ENCODE measurements at regions not wholly inside any gene's neighbourhood (a gene's known extent, or its start where the extent isn't known, plus 50 kb on each side); places are given as distances from the start of the nearest gene placed in this dataset.

DNA sequence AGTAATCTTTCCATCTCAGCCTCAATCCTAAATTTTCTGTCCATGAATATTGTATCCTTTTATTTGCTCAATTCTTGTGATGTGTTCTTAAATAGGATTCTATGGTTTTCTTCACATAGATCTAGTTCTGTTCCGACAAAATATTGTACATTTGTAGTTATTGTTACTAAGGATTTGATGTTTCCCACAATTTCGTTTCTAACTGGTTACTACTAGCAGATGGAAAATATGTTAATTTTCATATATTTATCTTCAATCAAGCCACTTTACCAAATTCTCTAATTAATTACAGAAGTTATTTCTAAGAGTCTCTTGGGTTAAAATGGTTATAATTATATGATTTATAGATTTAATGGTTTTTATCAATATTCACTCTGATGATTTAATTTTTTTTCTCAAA is 60.3 kb downstream of the SEC61B start:
- DNase-seq (ENCODE audit: low read depth in 2 of 2) = no peak

- no peak for DNase-seq (ENCODE audit: low read depth in 2 of 2)
Measured at GRCh38 chr9:99285965-99286364, 63.9 kb downstream of the SEC61B start.

GRCh38 chr9:99286536-99286935 is 64.5 kb downstream of the SEC61B start:
- DNase-seq (ENCODE audit: low read depth in 2 of 2) = no peak

GRCh38 chr9:99287641-99288040 is 65.6 kb downstream of the SEC61B start:
- DNase-seq (ENCODE audit: low read depth in 2 of 2) = no peak

- DNase-seq (ENCODE audit: low read depth in 2 of 2) = no peak
Measured at GRCh38 chr9:99288830-99289229, 66.7 kb downstream of the SEC61B start.

DNA sequence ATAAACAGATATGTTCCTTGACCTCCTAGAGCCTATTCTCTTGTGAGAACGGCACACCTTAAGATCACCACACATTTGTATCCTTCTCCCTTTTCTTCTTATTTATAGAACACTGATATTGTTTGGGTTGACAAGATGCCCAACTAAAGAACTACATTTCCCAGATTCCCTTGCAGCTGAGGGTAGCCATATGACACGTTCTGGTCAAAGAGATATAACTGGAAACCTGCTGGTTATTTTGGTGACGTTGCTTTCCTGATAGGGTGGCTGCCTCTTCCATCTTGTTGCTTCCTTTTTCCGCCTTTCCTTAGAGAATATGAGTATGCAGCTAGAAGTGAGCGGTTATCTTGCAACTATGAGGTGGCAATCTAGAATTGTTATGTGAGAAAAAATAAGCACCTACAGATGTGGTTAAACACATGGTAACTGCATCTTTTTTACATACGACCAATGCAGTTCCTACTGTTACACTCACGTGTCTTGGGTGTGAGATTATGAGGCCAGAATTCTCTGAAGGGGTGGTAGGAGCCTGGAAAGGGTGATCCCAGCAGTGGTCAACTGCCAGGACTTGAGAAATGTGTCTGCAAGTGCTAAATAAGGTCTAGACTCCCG is 72.9 kb downstream of the SEC61B start:
- DNase-seq (ENCODE audit: low read depth in 2 of 2) = no peak

GRCh38 chr9:99296291-99296951 is 74.3 kb downstream of the SEC61B start:
- DNase-seq (ENCODE audit: low read depth in 2 of 2) = no peak

DNA sequence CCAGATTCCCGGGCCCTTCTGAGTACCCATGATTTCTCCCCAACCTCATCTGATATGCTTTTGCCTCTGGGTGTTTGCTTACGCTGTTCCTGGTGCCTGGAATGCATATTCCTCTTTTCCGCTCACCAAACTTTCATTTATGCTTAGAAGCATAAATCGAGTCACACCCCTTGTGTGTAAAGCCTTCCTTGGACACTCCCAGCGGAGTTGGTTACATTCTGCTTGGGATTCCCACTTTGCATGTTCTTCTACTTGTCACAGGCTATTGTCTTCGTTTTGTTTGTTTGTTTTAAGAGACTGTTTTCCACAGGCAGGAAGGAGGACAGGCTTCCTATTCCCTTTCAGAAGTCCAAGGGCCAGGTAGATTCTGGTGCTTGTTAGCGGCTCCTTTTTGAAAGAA is 76.5 kb downstream of the SEC61B start:
- no peak for DNase-seq (ENCODE audit: low read depth in 2 of 2)

DNA sequence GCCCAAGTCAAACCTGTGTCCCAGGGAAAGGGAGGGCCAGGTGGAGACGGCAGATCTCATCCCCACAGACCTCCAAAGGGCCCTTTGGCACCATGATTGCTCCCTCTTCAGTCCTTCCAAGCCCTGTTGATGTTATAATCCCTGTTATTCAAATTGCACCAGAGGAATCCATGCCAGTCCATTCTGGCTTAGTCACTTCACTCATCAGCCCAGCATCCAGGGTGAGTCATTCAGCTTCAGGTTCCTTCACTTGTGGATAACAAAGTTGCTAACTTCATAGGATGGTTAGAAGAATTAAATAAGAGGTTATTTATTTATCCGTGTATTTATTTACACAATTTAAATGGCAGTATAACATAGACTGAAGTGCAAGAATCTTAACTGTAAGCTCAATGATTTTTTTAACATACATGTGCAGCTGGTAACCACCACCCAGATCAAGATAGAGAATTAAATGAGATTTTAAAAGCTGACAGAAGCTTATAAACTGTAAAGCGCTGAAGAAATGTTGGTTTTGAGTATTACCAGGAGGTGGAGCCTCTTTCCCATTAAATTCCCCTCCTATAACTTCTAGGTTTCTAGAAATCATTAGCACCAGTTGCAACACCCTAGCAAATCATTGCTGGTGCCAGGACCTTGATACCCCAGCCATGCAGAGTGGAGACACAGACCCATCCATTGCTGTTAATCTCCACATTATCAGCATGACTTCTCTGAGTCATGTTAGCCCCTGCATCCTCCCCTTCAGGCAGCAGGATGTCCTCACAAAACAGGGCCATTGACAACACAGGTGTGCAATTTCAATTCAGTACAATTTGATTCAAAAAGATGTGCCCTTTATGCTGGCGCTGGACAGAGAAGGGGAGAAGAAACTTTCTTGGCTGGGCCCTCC is 77.4 kb downstream of the SEC61B start:
- no peak for DNase-seq (ENCODE audit: low read depth in 2 of 2)

DNA sequence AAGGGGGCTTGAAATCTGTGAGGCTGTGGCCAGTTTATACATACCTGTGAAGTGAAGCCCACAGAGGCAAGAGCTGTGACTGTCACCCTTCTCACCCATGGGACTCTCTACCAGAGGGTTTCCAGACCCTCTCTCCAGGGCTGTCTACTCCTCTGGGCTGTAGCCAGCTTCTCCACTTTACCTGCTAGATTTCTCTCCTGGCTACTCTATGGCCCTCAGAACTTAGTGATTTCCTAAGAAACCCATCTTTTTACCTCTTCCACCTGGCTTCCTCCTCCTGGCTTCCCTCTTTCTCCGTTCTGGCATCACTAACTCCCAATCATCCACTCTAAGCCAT is 78.0 kb downstream of the SEC61B start:
- no peak for DNase-seq (ENCODE audit: low read depth in 2 of 2)

- DNase-seq (ENCODE audit: low read depth in 2 of 2) = no peak
Measured at GRCh38 chr9:99300603-99301002, 78.5 kb downstream of the SEC61B start.

DNA sequence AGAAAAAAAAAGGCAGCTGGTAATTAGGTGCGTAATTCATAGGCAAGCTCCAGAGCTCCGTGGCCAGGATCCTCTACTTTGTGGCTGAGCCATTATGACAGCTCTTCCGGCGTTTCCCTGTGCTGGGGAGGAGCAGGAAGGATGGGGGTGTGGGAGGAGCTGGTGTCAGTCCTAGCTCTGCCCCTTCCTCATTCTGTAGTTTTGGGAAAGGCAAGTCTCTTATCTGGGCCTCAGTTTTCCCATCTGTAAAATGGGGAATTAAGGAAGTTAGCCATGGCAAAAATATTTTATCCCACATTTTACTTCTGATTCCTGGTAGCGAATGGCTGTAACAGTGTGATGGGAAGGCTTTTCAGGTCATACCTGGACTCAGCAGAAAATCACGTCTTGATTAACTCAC is 81.1 kb downstream of the SEC61B start:
- no peak for DNase-seq (ENCODE audit: low read depth in 2 of 2)

DNA sequence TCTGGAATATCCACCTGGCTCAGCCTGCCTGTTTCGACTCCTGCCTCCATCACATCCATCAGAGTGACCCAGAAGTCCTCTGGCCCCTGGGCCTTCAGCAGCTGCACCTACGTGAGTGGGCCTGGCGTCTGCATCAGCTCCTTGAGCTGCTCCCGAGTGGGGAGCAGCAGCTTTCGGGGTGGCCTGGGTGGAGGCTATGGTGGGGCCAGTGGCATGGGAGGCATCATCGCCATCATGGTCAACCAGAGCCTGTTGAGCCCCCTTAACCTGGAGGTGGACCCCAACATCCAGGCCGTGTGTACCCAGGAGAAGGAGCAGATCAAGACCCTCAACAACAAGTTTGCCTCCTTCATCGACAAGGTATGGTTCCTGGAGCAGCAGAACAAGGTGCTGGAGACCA is 83.0 kb downstream of the SEC61B start:
- no peak for DNase-seq (ENCODE audit: low read depth in 2 of 2)

GRCh38 chr9:99305820-99306811 is 84.0 kb downstream of the SEC61B start:
- DNase-seq (ENCODE audit: low read depth in 2 of 2) = no peak

- no peak for DNase-seq (ENCODE audit: low read depth in 2 of 2)
Measured at GRCh38 chr9:99307851-99308250, 85.8 kb downstream of the SEC61B start.

- no peak for DNase-seq (ENCODE audit: low read depth in 2 of 2)
Measured at GRCh38 chr9:99309141-99309939, 87.3 kb downstream of the SEC61B start.

- no peak for DNase-seq (ENCODE audit: low read depth in 2 of 2)
Measured at GRCh38 chr9:99312736-99313135, 90.7 kb downstream of the SEC61B start.

DNA sequence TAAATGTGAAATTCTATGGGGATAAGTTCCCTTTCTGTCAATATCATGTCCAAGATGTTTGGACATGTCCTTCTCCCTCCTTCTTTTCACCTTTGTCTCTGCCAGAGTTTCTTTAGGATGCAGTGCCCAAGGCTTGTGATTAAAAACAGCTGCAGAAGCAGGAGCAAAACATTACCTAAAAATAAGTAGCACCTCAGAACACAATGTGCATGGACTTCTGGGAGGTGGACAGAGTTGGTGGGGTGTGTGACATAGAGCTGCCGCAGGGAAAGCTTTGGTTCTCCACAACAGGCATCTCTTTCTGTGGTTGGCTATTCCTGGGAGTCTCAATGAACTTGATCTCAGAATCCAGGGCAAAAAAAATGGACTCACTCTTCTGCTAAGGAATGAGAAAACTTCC is 97.0 kb downstream of the SEC61B start:
- DNase-seq (ENCODE audit: low read depth in 2 of 2) = no peak

DNA sequence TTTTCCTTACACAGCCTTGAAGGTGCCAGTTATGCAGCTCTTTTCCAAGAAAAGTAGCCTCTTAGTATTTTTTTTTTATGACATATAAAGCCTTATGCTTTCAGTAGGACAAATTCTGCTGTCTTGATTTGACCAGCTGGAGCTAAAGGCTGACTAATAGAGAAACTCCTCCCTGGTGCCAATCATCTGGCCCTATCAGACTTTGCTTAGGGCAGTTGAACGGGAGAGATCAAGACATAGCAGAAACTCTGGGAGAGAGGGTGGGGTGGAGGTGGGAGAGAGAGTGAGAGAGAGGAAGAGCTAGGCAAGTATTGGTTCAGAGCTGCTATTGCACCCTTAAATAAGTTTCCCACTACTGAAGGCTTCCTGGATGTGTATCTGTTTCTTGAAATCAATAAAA is 100.2 kb downstream of the SEC61B start:
- DNase-seq (ENCODE audit: low read depth in 2 of 2) = no peak

DNA sequence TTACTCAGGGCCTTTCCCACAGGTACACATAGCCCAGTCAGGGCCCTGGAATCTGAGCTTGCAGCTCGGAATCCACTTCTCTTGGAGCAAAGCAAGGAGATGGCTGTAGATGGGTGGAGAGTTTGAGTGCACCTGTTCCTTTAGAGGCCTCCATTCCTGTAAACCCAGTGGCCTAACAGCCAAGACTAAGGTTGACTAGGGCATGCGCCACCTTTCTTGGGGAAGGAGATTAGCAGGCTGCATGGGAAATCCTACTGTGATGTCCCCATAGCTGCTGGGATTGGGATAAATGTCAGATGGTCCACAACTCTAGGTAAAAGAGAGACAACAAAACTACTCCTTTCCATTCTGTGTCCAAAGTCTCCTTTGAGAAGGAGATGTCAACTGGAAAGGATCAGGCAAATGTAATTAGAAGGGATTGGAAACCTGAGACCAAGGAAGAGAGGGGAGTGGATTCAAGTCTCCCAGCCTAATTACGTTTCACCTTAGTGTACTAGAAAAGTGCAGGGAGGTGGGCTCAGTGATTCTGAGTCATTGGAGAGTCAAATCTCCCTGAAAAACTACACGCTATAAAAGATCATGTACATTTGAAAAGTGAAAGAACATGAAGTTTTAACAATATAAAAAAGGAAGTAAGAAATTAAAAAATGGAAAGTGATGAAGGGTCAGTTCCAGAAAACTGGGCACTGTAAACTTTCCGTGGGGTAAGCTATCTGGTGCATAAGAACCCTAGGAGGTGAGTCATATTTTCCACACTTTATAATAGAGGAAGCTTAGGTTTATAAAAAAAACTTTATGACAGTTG is 104.2 kb downstream of the SEC61B start:
- DNase-seq (ENCODE audit: low read depth in 2 of 2) = no peak
